ENCODE measurements at regions not wholly inside any gene's neighbourhood (a gene's known extent, or its start where the extent isn't known, plus 50 kb on each side); places are given as distances from the start of the nearest gene placed in this dataset.

GRCh38 chr16:62700426-62701294, 664.4 kb upstream of the CDH8 start:
- DNase-seq (no peak), ATAC-seq (no peak)
- CTCF ChIA-PET, result no interaction called here
- Mint-ChIP-seq H3K27me3 (no peaks in the 10 kb centered on the region), H3K27ac (no peak overlapping the region), H3K4me1 (no peaks in the 10 kb centered on the region), H3K4me3 (no peak overlapping the region), H3K36me3 (no peaks in the 10 kb centered on the region), H3K9me3 (ENCODE audit: low read depth) (peaks cover 27% of the 10 kb centered on the region)

- CTCF ChIA-PET, result no interaction called here
- no peaks in the 10 kb centered on the region for H3K36me3 Mint-ChIP-seq
These were observed 656.4 kb upstream of the CDH8 start for GRCh38 chr16:62692685-62693084.

GRCh38 chr16:62681819-62682218, 645.6 kb upstream of the CDH8 start:
- Mint-ChIP-seq H3K27me3 (no peaks in the 10 kb centered on the region), H3K4me1 (no peaks in the 10 kb centered on the region), H3K27ac (no peak overlapping the region), H3K36me3 (no peaks in the 10 kb centered on the region), H3K9me3 (ENCODE audit: low read depth) (peaks cover 15% of the 10 kb centered on the region), H3K4me3 (no peak overlapping the region)
- CTCF ChIA-PET, result no interaction called here
- DNase-seq (no peak), ATAC-seq (no peak)

More at GRCh38 chr16:62692685-62693084, 656.4 kb upstream of the CDH8 start:
- peaks cover 31% of the 10 kb centered on the region for H3K9me3 Mint-ChIP-seq (ENCODE audit: low read depth)
- no peak overlapping the region for H3K4me3 Mint-ChIP-seq
- no peaks in the 10 kb centered on the region for H3K4me1 Mint-ChIP-seq
- DNase-seq (no peak), ATAC-seq (no peak)
- H3K27ac Mint-ChIP-seq, result no peak overlapping the region
- no peaks in the 10 kb centered on the region for H3K27me3 Mint-ChIP-seq

DNA sequence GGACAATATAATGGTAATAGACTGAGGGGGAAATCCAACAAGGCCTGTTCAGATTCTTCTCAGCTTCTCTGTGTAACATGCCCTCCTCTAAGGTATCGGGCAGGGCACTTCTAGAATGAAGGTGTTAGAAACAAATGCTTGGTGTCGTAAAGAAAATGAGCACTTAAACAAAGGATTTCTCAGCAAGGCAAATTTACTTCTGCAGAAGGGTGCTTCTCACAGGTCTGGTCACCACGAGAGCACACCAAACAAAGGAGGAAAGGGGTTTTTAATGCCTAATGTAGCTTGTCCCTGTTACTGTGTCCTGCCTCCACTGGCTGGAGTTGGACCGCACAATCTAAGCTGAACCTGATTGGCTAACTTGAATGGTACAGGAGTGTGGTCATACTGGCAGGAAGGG, 642.6 kb upstream of the CDH8 start:
- Mint-ChIP-seq H3K4me1 (no peaks in the 10 kb centered on the region), H3K9me3 (ENCODE audit: low read depth) (peaks cover 21% of the 10 kb centered on the region)
- CTCF ChIA-PET, result no interaction called here

DNA sequence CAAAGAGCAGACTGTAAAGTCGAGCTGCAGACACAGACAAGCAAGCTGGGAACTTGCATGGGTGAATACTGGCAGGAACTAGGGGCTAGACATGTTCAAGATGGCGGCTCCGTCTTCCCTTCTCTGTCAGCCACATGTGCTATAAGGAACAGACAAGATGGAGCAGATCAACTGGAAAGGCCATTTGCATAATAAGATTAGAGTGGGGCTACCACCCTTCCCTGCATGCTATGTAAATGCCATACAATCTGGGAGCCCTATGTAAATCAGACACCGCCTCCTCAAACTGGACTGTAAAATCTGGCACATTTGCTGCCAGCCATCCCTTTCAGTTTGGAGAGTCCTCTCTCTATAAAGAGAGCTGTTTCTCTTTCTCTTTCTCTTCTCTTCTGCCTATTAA, 640.1 kb upstream of the CDH8 start:
- CTCF ChIA-PET, result interaction anchor here (1.1 kb wide), 1 partner anchor 86 kb away, joined by 3 read pairs; no protein-coding TSS in a partner anchor
- no peak overlapping the region for H3K4me3 Mint-ChIP-seq
- no peak overlapping the region for H3K27ac Mint-ChIP-seq
- H3K27me3 Mint-ChIP-seq, result no peaks in the 10 kb centered on the region
- DNase-seq, result no peak
- H3K36me3 Mint-ChIP-seq, result no peaks in the 10 kb centered on the region
- H3K4me1 Mint-ChIP-seq, result no peaks in the 10 kb centered on the region
- no peak for ATAC-seq
- H3K9me3 Mint-ChIP-seq (ENCODE audit: low read depth), result peaks cover 22% of the 10 kb centered on the region

More for the DNA sequence above, 642.6 kb upstream of the CDH8 start:
- ATAC-seq (no peak), DNase-seq (no peak)
- Mint-ChIP-seq H3K36me3 (no peaks in the 10 kb centered on the region), H3K27ac (no peak overlapping the region), H3K4me3 (no peak overlapping the region), H3K27me3 (no peaks in the 10 kb centered on the region)

DNA sequence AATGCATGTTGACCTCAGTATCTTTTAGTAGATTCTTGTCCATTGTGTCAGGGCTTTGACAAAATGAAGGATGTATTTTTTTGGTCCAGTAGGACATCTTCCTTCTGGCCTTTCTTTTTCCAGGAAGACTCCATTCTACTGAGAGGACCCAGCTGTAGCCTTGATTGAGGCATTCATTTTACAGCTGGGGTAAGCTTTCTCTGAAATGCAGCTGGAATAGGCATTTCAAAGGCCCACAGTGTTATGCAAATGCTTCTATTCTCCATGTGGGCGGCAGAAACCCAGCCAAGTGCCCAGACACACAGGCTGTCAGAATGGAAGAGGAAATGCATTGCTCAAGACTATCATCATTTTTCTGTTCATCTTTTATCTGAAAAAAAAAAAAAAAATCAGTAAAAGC, 629.0 kb upstream of the CDH8 start:
- peaks cover 20% of the 10 kb centered on the region for H3K9me3 Mint-ChIP-seq (ENCODE audit: low read depth)
- no peak overlapping the region for H3K4me3 Mint-ChIP-seq
- no peaks in the 10 kb centered on the region for H3K36me3 Mint-ChIP-seq
- H3K27ac Mint-ChIP-seq, result no peak overlapping the region
- CTCF ChIA-PET, result no interaction called here
- no peaks in the 10 kb centered on the region for H3K27me3 Mint-ChIP-seq
- no peaks in the 10 kb centered on the region for H3K4me1 Mint-ChIP-seq
- no peak for DNase-seq
- no peak for ATAC-seq

DNA sequence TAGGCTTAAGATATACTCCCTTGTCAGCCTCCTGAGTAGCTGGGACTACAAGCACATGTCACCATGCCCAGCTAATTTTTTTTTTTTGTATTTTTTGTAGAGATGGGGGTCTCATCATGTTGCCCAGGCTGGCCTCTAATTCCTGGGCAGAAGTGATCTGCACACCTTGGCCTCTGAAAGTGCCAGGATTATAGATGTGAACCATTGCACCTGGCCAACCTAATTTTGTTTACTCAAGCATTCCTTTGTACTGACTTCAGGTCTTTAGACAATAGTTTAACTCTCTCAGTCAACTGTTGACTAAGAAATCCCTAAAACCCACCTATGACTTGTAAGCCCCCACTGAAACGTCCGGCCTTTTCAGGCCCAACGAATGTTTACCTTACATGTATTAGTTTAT, 628.3 kb upstream of the CDH8 start:
- Mint-ChIP-seq H3K36me3 (no peaks in the 10 kb centered on the region), H3K9me3 (ENCODE audit: low read depth) (peaks cover 19% of the 10 kb centered on the region), H3K4me3 (no peak overlapping the region), H3K27me3 (no peaks in the 10 kb centered on the region), H3K27ac (no peak overlapping the region), H3K4me1 (no peaks in the 10 kb centered on the region)
- CTCF ChIA-PET, result no interaction called here
- DNase-seq (no peak), ATAC-seq (no peak)

- CTCF ChIA-PET, result no interaction called here
- no peak overlapping the region for H3K4me3 Mint-ChIP-seq
- no peaks in the 10 kb centered on the region for H3K27me3 Mint-ChIP-seq
- no peak overlapping the region for H3K27ac Mint-ChIP-seq
- no peaks in the 10 kb centered on the region for H3K4me1 Mint-ChIP-seq
- no peak for DNase-seq
- ATAC-seq, result no peak
- H3K36me3 Mint-ChIP-seq, result no peaks in the 10 kb centered on the region
- peaks cover 14% of the 10 kb centered on the region for H3K9me3 Mint-ChIP-seq (ENCODE audit: low read depth)
These were observed 625.2 kb upstream of the CDH8 start for GRCh38 chr16:62661435-62661834.

GRCh38 chr16:62657116-62657515, 620.9 kb upstream of the CDH8 start:
- DNase-seq (no peak), ATAC-seq (no peak)
- peaks cover 19% of the 10 kb centered on the region for H3K9me3 Mint-ChIP-seq (ENCODE audit: low read depth)
- H3K27ac Mint-ChIP-seq, result no peak overlapping the region
- no peak overlapping the region for H3K4me3 Mint-ChIP-seq
- CTCF ChIA-PET, result no interaction called here
- H3K27me3 Mint-ChIP-seq, result no peaks in the 10 kb centered on the region
- no peaks in the 10 kb centered on the region for H3K36me3 Mint-ChIP-seq
- H3K4me1 Mint-ChIP-seq, result no peaks in the 10 kb centered on the region

- ATAC-seq (no peak), DNase-seq (no peak)
- H3K27me3 Mint-ChIP-seq, result no peaks in the 10 kb centered on the region
- CTCF ChIA-PET, result no interaction called here
- H3K4me3 Mint-ChIP-seq, result no peak overlapping the region
- H3K27ac Mint-ChIP-seq, result no peak overlapping the region
- no peaks in the 10 kb centered on the region for H3K36me3 Mint-ChIP-seq
- no peaks in the 10 kb centered on the region for H3K4me1 Mint-ChIP-seq
- H3K9me3 Mint-ChIP-seq (ENCODE audit: low read depth), result peaks cover 20% of the 10 kb centered on the region
These were observed 616.3 kb upstream of the CDH8 start for GRCh38 chr16:62652441-62653120.

- H3K4me1 Mint-ChIP-seq, result no peaks in the 10 kb centered on the region
- peaks cover 25% of the 10 kb centered on the region for H3K9me3 Mint-ChIP-seq (ENCODE audit: low read depth)
- H3K27me3 Mint-ChIP-seq, result no peaks in the 10 kb centered on the region
- no peak overlapping the region for H3K4me3 Mint-ChIP-seq
- ATAC-seq (no peak), DNase-seq (no peak)
- no peaks in the 10 kb centered on the region for H3K36me3 Mint-ChIP-seq
- CTCF ChIA-PET, result no interaction called here
- no peak overlapping the region for H3K27ac Mint-ChIP-seq
These were observed 612.0 kb upstream of the CDH8 start for GRCh38 chr16:62648256-62648655.

- Mint-ChIP-seq H3K27me3 (no peaks in the 10 kb centered on the region), H3K27ac (no peak overlapping the region), H3K9me3 (ENCODE audit: low read depth) (peaks cover 23% of the 10 kb centered on the region), H3K4me1 (no peaks in the 10 kb centered on the region), H3K36me3 (no peaks in the 10 kb centered on the region), H3K4me3 (no peak overlapping the region)
- CTCF ChIA-PET, result no interaction called here
- DNase-seq (no peak), ATAC-seq (no peak)
These were observed 608.0 kb upstream of the CDH8 start for GRCh38 chr16:62644030-62644812.

GRCh38 chr16:62642677-62643076, 606.4 kb upstream of the CDH8 start:
- H3K4me1 Mint-ChIP-seq, result no peaks in the 10 kb centered on the region
- CTCF ChIA-PET, result no interaction called here
- no peaks in the 10 kb centered on the region for H3K36me3 Mint-ChIP-seq
- peaks cover 22% of the 10 kb centered on the region for H3K9me3 Mint-ChIP-seq (ENCODE audit: low read depth)
- H3K27me3 Mint-ChIP-seq, result no peaks in the 10 kb centered on the region
- H3K27ac Mint-ChIP-seq, result no peak overlapping the region
- no peak for DNase-seq
- no peak for ATAC-seq
- H3K4me3 Mint-ChIP-seq, result no peak overlapping the region

DNA sequence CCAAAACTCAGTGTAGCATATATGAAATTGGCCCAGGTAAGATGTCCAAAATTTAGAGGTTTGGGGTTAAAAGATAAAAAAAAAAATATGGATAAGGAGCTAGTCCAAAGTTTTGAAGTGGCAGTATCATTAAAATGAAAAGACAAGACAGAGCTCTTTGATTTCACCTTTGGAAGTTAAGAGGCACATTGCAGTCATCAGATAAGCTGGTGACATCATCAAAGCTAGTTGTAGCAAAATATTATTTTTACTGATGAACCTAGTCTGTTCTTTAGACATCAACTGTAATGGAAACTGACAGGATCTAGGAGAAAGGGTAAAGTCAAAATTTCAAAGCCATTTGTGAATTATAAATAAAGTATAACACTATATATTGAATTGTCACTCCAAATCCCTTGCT, 603.7 kb upstream of the CDH8 start:
- H3K4me3 Mint-ChIP-seq, result no peak overlapping the region
- CTCF ChIA-PET, result no interaction called here
- no peaks in the 10 kb centered on the region for H3K27me3 Mint-ChIP-seq
- DNase-seq (no peak), ATAC-seq (no peak)
- H3K36me3 Mint-ChIP-seq, result no peaks in the 10 kb centered on the region
- no peak overlapping the region for H3K27ac Mint-ChIP-seq
- no peaks in the 10 kb centered on the region for H3K4me1 Mint-ChIP-seq
- peaks cover 21% of the 10 kb centered on the region for H3K9me3 Mint-ChIP-seq (ENCODE audit: low read depth)
